ENCODE measurements at regions not wholly inside any gene's neighbourhood (a gene's known extent, or its start where the extent isn't known, plus 50 kb on each side); places are given as distances from the start of the nearest gene placed in this dataset.

GRCh38 chr7:53641091-53641490 lies 605.7 kb downstream of the POM121L12 start (continued):
- TF ChIP-seq CUX1 (CRISPR knock-in tag; IDR thresholded peaks at IDR 0.05) (no peak), PYGO2 (tag; IDR thresholded peaks at IDR 0.05) (no peak)

DNA sequence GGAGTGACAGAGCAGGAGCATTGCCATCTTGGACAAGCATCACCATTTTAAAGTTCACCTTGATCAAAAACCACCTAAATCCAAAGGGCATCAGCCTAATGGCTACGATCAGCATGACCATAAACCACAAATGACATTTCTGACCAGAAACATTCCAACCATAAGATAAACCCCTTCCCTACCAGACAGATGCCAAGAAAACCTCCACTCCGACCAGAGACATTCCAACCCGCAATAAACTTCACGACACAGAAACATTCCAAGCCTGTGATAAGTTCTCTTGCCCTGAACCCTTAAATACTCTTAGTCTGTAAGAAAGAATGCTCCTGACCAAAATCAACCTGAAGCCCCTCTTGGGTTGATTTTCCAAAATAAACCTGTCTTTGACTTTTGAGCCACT lies 606.9 kb downstream of the POM121L12 start:
- Histone ChIP-seq H3K27me3 (ENCODE audit: control insufficient read depth in 2 of 2, insufficient read depth in 2 of 2, low read length in 2 of 2) (no peaks in the 10 kb centered on the region), H3K79me2 (ENCODE audit: control insufficient read depth, insufficient read depth, low read length) (no peaks in the 10 kb centered on the region), H3K9me1 (ENCODE audit: control insufficient read depth, insufficient read depth, low read length) (no peaks in the 10 kb centered on the region), H3K9ac (ENCODE audit: insufficient read depth in 1 of 2, low read depth in 2 of 2, low read length in 2 of 2) (no peak overlapping the region), H3K9me3 (replicated peaks; ENCODE audit: control insufficient read depth, insufficient read depth, low read depth, low read length) (0 out of 2 replicates have a peak, but pooled peaks cover 2% of the 10 kb centered on the region), H3K4me2 (ENCODE audit: insufficient read depth, low read length) (no peak overlapping the region), H4K20me1 (replicated peaks; ENCODE audit: control insufficient read depth, insufficient read depth, low read length) (no peaks in the 10 kb centered on the region), H3K4me3 (no peak overlapping the region), H3K36me3 (ENCODE audit: control insufficient read depth, insufficient read depth, low read length) (no peaks in the 10 kb centered on the region), H2AFZ (ENCODE audit: low read depth, low read length) (no peak overlapping the region), H3K4me1 (replicated peaks in 1 of 2; ENCODE audit: control insufficient read depth in 2 of 2, insufficient read depth in 2 of 2, low read length in 2 of 2) (no peaks in the 10 kb centered on the region), H3K27ac (ENCODE audit: extremely low read depth, low read depth, low read length) (no peak overlapping the region)
- DNase-seq (ENCODE audit: extremely low read depth in 1 of 4, low spot score in 3 of 4) = no peak
- no peak for ATAC-seq
- intact Hi-C loops (cut with micrococcal nuclease) = no loop called here
- ChIA-PET CTCF (ENCODE audit: low intra/inter-chr PET ratio) (no interaction called here), POLR2A (no interaction called here)
- WGBS (ENCODE audit: insufficient coverage, low coverage, missing lambda C conversion rate) = 0% methylated on average over 4 of the region's 4 CpGs
- no TSS peak for BruUV-seq (replicated peaks)
- in situ Hi-C loops (cut with MboI) = no loop called here
- FAIRE-seq = no peak
- TF ChIP-seq UBTF (IDR thresholded peaks at IDR 0.05; ENCODE audit: borderline replicate concordance in 1 of 2, low read depth in 2 of 2, low read length in 2 of 2) = no peak
- TF ChIP-seq FOXA1 (IDR thresholded peaks at IDR 0.05; ENCODE audit: borderline replicate concordance) = no peak
- no peak for TF ChIP-seq RBFOX2 (IDR thresholded peaks at IDR 0.05; ENCODE audit: low read depth, low read length)
- TF ChIP-seq RAD21 (CRISPR knock-in tag; conservative IDR thresholded peaks at IDR 0.05 in 1 of 2, IDR thresholded peaks at IDR 0.05 in 1 of 2) = no peak
- TF ChIP-seq, protein P1, sequence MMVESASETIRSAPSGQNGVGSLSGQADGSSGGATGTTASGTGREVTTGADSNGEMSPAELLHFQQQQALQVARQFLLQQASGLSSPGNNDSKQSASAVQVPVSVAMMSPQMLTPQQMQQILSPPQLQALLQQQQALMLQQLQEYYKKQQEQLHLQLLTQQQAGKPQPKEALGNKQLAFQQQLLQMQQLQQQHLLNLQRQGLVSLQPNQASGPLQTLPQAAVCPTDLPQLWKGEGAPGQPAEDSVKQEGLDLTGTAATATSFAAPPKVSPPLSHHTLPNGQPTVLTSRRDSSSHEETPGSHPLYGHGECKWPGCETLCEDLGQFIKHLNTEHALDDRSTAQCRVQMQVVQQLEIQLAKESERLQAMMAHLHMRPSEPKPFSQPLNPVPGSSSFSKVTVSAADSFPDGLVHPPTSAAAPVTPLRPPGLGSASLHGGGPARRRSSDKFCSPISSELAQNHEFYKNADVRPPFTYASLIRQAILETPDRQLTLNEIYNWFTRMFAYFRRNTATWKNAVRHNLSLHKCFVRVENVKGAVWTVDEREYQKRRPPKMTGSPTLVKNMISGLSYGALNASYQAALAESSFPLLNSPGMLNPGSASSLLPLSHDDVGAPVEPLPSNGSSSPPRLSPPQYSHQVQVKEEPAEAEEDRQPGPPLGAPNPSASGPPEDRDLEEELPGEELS (CRISPR knock-in tag; IDR thresholded peaks at IDR 0.05; ENCODE audit: borderline replicate concordance) = no peak
- no peak for TF ChIP-seq KLF16 (IDR thresholded peaks at IDR 0.05)
- TF ChIP-seq FOXM1 (IDR thresholded peaks at IDR 0.05; ENCODE audit: low read depth) = no peak
- no peak for TF ChIP-seq FOXM1 (CRISPR knock-in tag; IDR thresholded peaks at IDR 0.05; ENCODE audit: low read depth)
- no peak for TF ChIP-seq ZNF436 (CRISPR knock-in tag; IDR thresholded peaks at IDR 0.05)
- TF ChIP-seq FOS (IDR thresholded peaks at IDR 0.05; ENCODE audit: extremely low read depth, insufficient read length) = no peak
